Fibroblast of gingiva (primary cell): ENCODE measurements at regions not wholly inside any gene's neighbourhood (a gene's known extent, or its start where the extent isn't known, plus 50 kb on each side); places are given as distances from the start of the nearest gene placed in this dataset.
"Not testable (repeated sequence)": the region's sequence is repeated elsewhere in the genome, so short reads cannot be mapped to it uniquely, and the experiment has no call there.

Source experiments
- DNase-seq: peaks from one replicate; pipeline ENCODE4 v3.0.0-alpha.2; 2011; ENCODE audit warnings: low read depth

- peak; percentile 77 for DNase-seq
Observed at GRCh38 chr6:8180327-8181159, 78.2 kb upstream of the EEF1E1 start.

- no peak for DNase-seq
Observed at GRCh38 chr6:8177721-8178120, 75.4 kb upstream of the EEF1E1 start.

- DNase-seq: no peak
Observed at GRCh38 chr6:8175046-8175777, 72.9 kb upstream of the EEF1E1 start.

- no peak for DNase-seq
Observed at GRCh38 chr6:8174571-8174970, 72.2 kb upstream of the EEF1E1 start.

- no peak for DNase-seq
Observed at GRCh38 chr6:8172530-8172929, 70.2 kb upstream of the EEF1E1 start.

GRCh38 chr6:8170754-8171153 is 68.4 kb upstream of the EEF1E1 start:
- DNase-seq: no peak

GRCh38 chr6:8170245-8170644 is 67.9 kb upstream of the EEF1E1 start:
- no peak for DNase-seq

GRCh38 chr6:8166156-8166555 is 63.8 kb upstream of the EEF1E1 start:
- no peak for DNase-seq

GRCh38 chr6:8165008-8165407 is 62.7 kb upstream of the EEF1E1 start:
- DNase-seq: not testable (repeated sequence)

GRCh38 chr6:8164281-8164680 is 61.9 kb upstream of the EEF1E1 start:
- DNase-seq: not testable (repeated sequence)

- no peak for DNase-seq
Observed at GRCh38 chr6:8159966-8160365, 57.6 kb upstream of the EEF1E1 start.

- no peak for DNase-seq
Observed at GRCh38 chr6:8157839-8158238, 55.5 kb upstream of the EEF1E1 start.

- DNase-seq: no peak
Observed at GRCh38 chr6:8155259-8156012, 53.1 kb upstream of the EEF1E1 start.
